PC-3 (cell line): ENCODE measurements at regions not wholly inside any gene's neighbourhood (a gene's known extent, or its start where the extent isn't known, plus 50 kb on each side); places are given as distances from the start of the nearest gene placed in this dataset.

Source experiments
- ATAC-seq: fragments of 200-7000 bp; cut with Tn5 transposase; 2 replicates; pipeline ENCODE4 v1.9.1; 2020; ENCODE audit warnings: mild to moderate bottlenecking, moderate library complexity
- BruUV-seq: library from RNA; stranded (reverse); fragments of 400-500 nt; replicated peaks from 2 replicates; lab custom pipeline; 2021; lab: Mats Ljungman, UMichigan
- CTCF ChIA-PET: fragments of 300-600 bp; sonication (Branson Sonifier 250); formaldehyde crosslinking; loops from one replicate; lab custom pipeline; 2022; ENCODE audit warnings: antibody characterized with exemption; lab: Charles Lee
- POLR2A ChIA-PET: fragments of 300-600 bp; sonication (Branson Sonifier 250); formaldehyde crosslinking; loops from one replicate; lab custom pipeline; 2022; ENCODE audit warnings: antibody characterized with exemption; ENCODE audit not compliant: unreplicated experiment; lab: Charles Lee
- DNase-seq: peaks from one replicate; pipeline ENCODE4 v3.0.0-alpha.2; 2015
- H2AFZ ChIP-seq: fragments of 300-600 bp; sonication (generic); 2 replicates; pipeline ENCODE4 v1.6.0; 2016; ENCODE audit warnings: antibody characterized with exemption, low read length
- H3F3A ChIP-seq: fragments of 300-600 bp; sonication (generic); one replicate; pipeline ENCODE4 v1.6.0; 2017; ENCODE audit warnings: antibody characterized with exemption, low read length, control low read depth, mild to moderate bottlenecking; ENCODE audit not compliant: unreplicated experiment
- H3K27ac ChIP-seq: fragments of 300-600 bp; sonication (generic); 2 replicates; pipeline ENCODE4 v1.5.1; 2016; ENCODE audit warnings: mild to moderate bottlenecking, low read length
- H3K27me3 ChIP-seq: fragments of 300-600 bp; sonication (generic); 2 replicates; pipeline ENCODE4 v1.6.1; 2016; ENCODE audit warnings: low read length, mixed read lengths
- H3K36me3 ChIP-seq: fragments of 300-600 bp; sonication (generic); 2 replicates; pipeline ENCODE4 v1.6.1; 2016; ENCODE audit warnings: low read depth, mixed run types, low read length, mixed read lengths
- H3K4me1 ChIP-seq: fragments of 300-600 bp; sonication (generic); 2 replicates; pipeline ENCODE4 v1.5.1; 2016; ENCODE audit warnings: low read length; ENCODE audit not compliant: insufficient read depth
- H3K4me2 ChIP-seq: fragments of 300-600 bp; sonication (generic); 2 replicates; pipeline ENCODE4 v1.6.0; 2016; ENCODE audit warnings: low read length
- H3K4me3 ChIP-seq: fragments of 300-600 bp; sonication (generic); 2 replicates; pipeline ENCODE4 v1.5.1; 2016; ENCODE audit warnings: mild to moderate bottlenecking, low read length, mixed read lengths
- H3K79me2 ChIP-seq: fragments of 300-600 bp; sonication (generic); 2 replicates; pipeline ENCODE4 v1.6.1; 2017; ENCODE audit warnings: low read length, mixed read lengths
- H3K9ac ChIP-seq: fragments of 300-600 bp; sonication (generic); 2 replicates; pipeline ENCODE4 v1.6.0; 2016; ENCODE audit warnings: mild to moderate bottlenecking, low read length
- H3K9me2 ChIP-seq: fragments of 300-600 bp; sonication (generic); replicated peaks from 2 replicates; pipeline ENCODE4 v1.6.1; 2016; ENCODE audit warnings: mixed run types, low read length, mixed read lengths
- H3K9me3 ChIP-seq: fragments of 300-600 bp; sonication (generic); 2 replicates; pipeline ENCODE4 v1.6.1; 2016; ENCODE audit warnings: low read length, mixed read lengths
- H4K20me1 ChIP-seq: fragments of 300-600 bp; sonication (generic); 2 replicates; pipeline ENCODE4 v1.6.1; 2016; ENCODE audit warnings: low read length, mixed read lengths
- EZH2 ChIP-seq: fragments of 300-600 bp; sonication (generic); IDR thresholded peaks from one replicate; pipeline ENCODE4 v1.6.1; 2017; ENCODE audit warnings: antibody characterized with exemption, mild to moderate bottlenecking, low read length; ENCODE audit not compliant: unreplicated experiment
- EZH2phosphoT487 ChIP-seq: fragments of 300-600 bp; sonication (generic); IDR thresholded peaks from 2 replicates; pipeline ENCODE4 v1.6.1; 2018; ENCODE audit warnings: mild to moderate bottlenecking, antibody characterized with exemption, low read length, borderline replicate concordance
- intact Hi-C: fragments of 100-400 bp; cut with micrococcal nuclease; formaldehyde crosslinking; loops from 2 replicates; pipeline ENCODE4 v1.9.0; 2023
- TF ChIP-seq, protein P1 (sequence below): fragments of 300-600 bp; sonication (generic); conservative IDR thresholded peaks from 2 replicates; pipeline ENCODE4 v1.5.1; 2017; ENCODE audit warnings: antibody characterized with exemption, low read depth, mild to moderate bottlenecking, low read length

DNA sequence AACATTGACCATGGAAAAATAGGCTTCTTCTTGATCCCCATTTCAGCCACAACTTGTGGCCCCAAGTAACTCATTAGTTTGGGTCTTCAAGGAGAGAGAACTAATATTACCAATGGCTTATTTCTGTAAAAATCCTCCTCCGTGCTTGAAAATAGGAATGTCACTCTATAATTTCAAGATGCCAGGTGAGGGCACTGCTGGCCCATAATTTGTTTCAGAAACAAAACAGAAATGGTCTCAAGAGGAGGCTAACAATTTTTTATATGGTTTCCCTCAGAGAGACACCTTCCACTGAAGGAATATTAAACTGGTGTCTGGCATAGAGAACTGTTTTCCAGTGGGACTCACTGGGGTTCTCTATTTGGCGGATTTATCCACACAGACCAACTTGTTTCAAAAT, 437.0 kb upstream of the TRPC7 start:
- Histone ChIP-seq H3K4me2 (no peak overlapping the region), H3K9me3 (no peaks in the 10 kb centered on the region), H4K20me1 (no peaks in the 10 kb centered on the region), H3K9ac (no peak overlapping the region), H3K4me1 (peaks cover 8% of the 10 kb centered on the region; the same call in 1 of the 2 replicates), H3K9me2 (no peaks in the 10 kb centered on the region), H2AFZ (no peak overlapping the region), H3K36me3 (no peaks in the 10 kb centered on the region), H3F3A (no peaks in the 10 kb centered on the region), H3K27me3 (no peaks in the 10 kb centered on the region), H3K79me2 (no peaks in the 10 kb centered on the region), H3K27ac (no peak overlapping the region), H3K4me3 (no peak overlapping the region)
- DNase-seq (peak; percentile 56), ATAC-seq (no peak)
- ChIA-PET CTCF (interaction anchor here (1.1 kb wide), 1 partner anchor 518 kb away, joined by 10 read pairs; no protein-coding TSS in a partner anchor), POLR2A (no interaction called here)
- BruUV-seq: no TSS peak
- intact Hi-C loops: loop anchor here (1.0 to 5.0 kb wide), 4 partner anchors 250 to 697 kb away; partner anchors contain the start of gene SPOCK1
- TF ChIP-seq EZH2: no peak
- TF ChIP-seq, protein P1, sequence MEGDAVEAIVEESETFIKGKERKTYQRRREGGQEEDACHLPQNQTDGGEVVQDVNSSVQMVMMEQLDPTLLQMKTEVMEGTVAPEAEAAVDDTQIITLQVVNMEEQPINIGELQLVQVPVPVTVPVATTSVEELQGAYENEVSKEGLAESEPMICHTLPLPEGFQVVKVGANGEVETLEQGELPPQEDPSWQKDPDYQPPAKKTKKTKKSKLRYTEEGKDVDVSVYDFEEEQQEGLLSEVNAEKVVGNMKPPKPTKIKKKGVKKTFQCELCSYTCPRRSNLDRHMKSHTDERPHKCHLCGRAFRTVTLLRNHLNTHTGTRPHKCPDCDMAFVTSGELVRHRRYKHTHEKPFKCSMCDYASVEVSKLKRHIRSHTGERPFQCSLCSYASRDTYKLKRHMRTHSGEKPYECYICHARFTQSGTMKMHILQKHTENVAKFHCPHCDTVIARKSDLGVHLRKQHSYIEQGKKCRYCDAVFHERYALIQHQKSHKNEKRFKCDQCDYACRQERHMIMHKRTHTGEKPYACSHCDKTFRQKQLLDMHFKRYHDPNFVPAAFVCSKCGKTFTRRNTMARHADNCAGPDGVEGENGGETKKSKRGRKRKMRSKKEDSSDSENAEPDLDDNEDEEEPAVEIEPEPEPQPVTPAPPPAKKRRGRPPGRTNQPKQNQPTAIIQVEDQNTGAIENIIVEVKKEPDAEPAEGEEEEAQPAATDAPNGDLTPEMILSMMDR: peak; percentile 66
- TF ChIP-seq EZH2phosphoT487: no peak

- no peaks in the 10 kb centered on the region for H3K79me2 ChIP-seq
- H3K9me3 ChIP-seq: no peaks in the 10 kb centered on the region
- H3F3A ChIP-seq: no peaks in the 10 kb centered on the region
- H3K27ac ChIP-seq: no peak overlapping the region
- no peak overlapping the region for H3K4me2 ChIP-seq
- peak; percentile 18 for DNase-seq
- no peak overlapping the region for H2AFZ ChIP-seq
- no peaks in the 10 kb centered on the region for H4K20me1 ChIP-seq
- ChIA-PET CTCF (no interaction called here), POLR2A (no interaction called here)
- BruUV-seq: no TSS peak
- no peaks in the 10 kb centered on the region for H3K27me3 ChIP-seq
- no peaks in the 10 kb centered on the region for H3K9me2 ChIP-seq
- 0 out of 2 replicates have a peak, but pooled peaks have one; percentile 42 for ATAC-seq
- H3K4me1 ChIP-seq: peaks cover under 1% of the 10 kb centered on the region; the same call in 1 of the 2 replicates
- H3K4me3 ChIP-seq: no peak overlapping the region
- intact Hi-C loops: loop anchor here (5.0 kb wide), 2 partner anchors 252 to 522 kb away; no protein-coding TSS in a partner anchor
- H3K9ac ChIP-seq: no peak overlapping the region
- TF ChIP-seq EZH2: no peak
- TF ChIP-seq, protein P1: peak; percentile 34; the same call in 1 of the 2 replicates
- no peak for TF ChIP-seq EZH2phosphoT487
- H3K36me3 ChIP-seq: no peaks in the 10 kb centered on the region
These were observed 434.5 kb upstream of the TRPC7 start for GRCh38 chr5:136799806-136800372.

DNA sequence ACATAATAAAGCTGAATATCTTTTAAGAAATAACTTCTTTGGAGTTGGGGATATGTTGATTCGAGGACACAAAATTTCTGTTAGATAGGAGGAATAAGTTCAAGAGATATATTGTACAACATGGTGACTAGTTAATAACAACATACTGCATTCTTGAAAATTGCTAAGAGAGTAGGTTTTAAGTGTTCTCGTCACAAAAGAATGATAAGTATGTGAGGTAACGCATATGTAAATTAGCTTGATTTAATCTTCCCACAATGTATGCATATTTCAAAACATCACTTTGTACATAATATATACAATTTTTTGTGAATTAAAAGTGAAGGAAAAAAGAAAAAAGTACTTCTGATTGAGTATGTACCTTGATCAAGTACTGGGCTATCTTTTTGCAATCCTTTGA, 428.0 kb upstream of the TRPC7 start:
- H3K9me2 ChIP-seq: no peaks in the 10 kb centered on the region
- no peaks in the 10 kb centered on the region for H4K20me1 ChIP-seq
- no peak for ATAC-seq
- intact Hi-C loops: no loop called here
- ChIA-PET CTCF (no interaction called here), POLR2A (no interaction called here)
- no TSS peak for BruUV-seq
- no peaks in the 10 kb centered on the region for H3K4me1 ChIP-seq
- H3F3A ChIP-seq: no peaks in the 10 kb centered on the region
- no peaks in the 10 kb centered on the region for H3K27me3 ChIP-seq
- no peak for DNase-seq
- no peak overlapping the region for H3K9ac ChIP-seq
- H2AFZ ChIP-seq: no peak overlapping the region
- no peak overlapping the region for H3K4me2 ChIP-seq
- H3K4me3 ChIP-seq: no peak overlapping the region
- H3K27ac ChIP-seq: no peak overlapping the region
- no peak for TF ChIP-seq EZH2
- TF ChIP-seq, protein P1: no peak
- no peak for TF ChIP-seq EZH2phosphoT487
- H3K79me2 ChIP-seq: no peaks in the 10 kb centered on the region
- H3K9me3 ChIP-seq: no peaks in the 10 kb centered on the region
- H3K36me3 ChIP-seq: no peaks in the 10 kb centered on the region
